Gastroesophageal sphincter (tissue), 3 donors: ENCODE measurements at regions not wholly inside any gene's neighbourhood (a gene's known extent, or its start where the extent isn't known, plus 50 kb on each side); places are given as distances from the start of the nearest gene placed in this dataset.

Experiments used
- CTCF ChIP-seq, 4 experiments: fragments of 200-600 bp in 2 of 4; fragments of 450-650 bp in 2 of 4; sonication (generic) in 1 of 4; IDR thresholded peaks; one replicate each; pipeline ENCODE4 v1.5.1; 2017 to 2019; ENCODE audit warnings: antibody characterized with exemption in 4 of 4, mild to moderate bottlenecking in 2 of 4, moderate library complexity in 2 of 4
- EP300 ChIP-seq: sonication (generic); formaldehyde crosslinking; IDR thresholded peaks from one replicate; pipeline ENCODE4 v1.6.1; 2017; ENCODE audit warnings: antibody characterized with exemption, mild to moderate bottlenecking
- POLR2AphosphoS5 ChIP-seq: sonication (generic); formaldehyde crosslinking; IDR thresholded peaks from one replicate; pipeline ENCODE4 v1.6.1; 2017; ENCODE audit warnings: antibody characterized with exemption

- no peak for TF ChIP-seq EP300
- no peak for TF ChIP-seq CTCF (IDR thresholded peaks at IDR 0.05)
- TF ChIP-seq POLR2AphosphoS5, result no peak
These were observed 151.4 kb upstream of the MAGI2 start for GRCh38 chr7:79604841-79605240.
